Transverse colon (tissue), 4 donors: ENCODE measurements at regions not wholly inside any gene's neighbourhood (a gene's known extent, or its start where the extent isn't known, plus 50 kb on each side); places are given as distances from the start of the nearest gene placed in this dataset.
"Not testable (repeated sequence)": the region's sequence is repeated elsewhere in the genome, so short reads cannot be mapped to it uniquely, and the experiment has no call there.

Experiments used
- DNase-seq: peaks from one replicate; pipeline ENCODE4 v3.0.0-alpha.2; 2019
- H3K27ac ChIP-seq, 4 donors: fragments of 200-600 bp; sonication (generic); 2 replicates each; pipeline ENCODE4 v1.5.1; 2016 to 2018; ENCODE audit warnings: inconsistent platforms in 4 of 4
- H3K27me3 ChIP-seq: fragments of 200-600 bp; sonication (generic); 2 replicates; pipeline ENCODE4 v1.5.1; 2017; ENCODE audit warnings: inconsistent platforms
- H3K36me3 ChIP-seq, 4 donors: fragments of 200-600 bp; sonication (generic); 2 replicates each; pipeline ENCODE4 v1.5.1; 2017 to 2019; ENCODE audit warnings: inconsistent platforms in 4 of 4
- H3K4me1 ChIP-seq, 4 donors: fragments of 200-600 bp; sonication (generic); 2 replicates each; pipeline ENCODE4 v1.5.1; 2017 to 2020; ENCODE audit warnings: inconsistent platforms in 4 of 4
- H3K4me3 ChIP-seq, 4 donors: fragments of 200-600 bp; sonication (generic); 1 replicate in 1 of 4; 2 replicates in 3 of 4; pipeline versions ENCODE4 v1.5.1 to v1.6.1; 2017 to 2019; ENCODE audit warnings: inconsistent platforms in 4 of 4
- H3K9me3 ChIP-seq, 2 donors: fragments of 200-600 bp; sonication (generic); 2 replicates each; pipeline ENCODE4 v1.5.1; 2017 to 2019; ENCODE audit warnings: inconsistent platforms in 2 of 2
- CTCF ChIP-seq, 5 experiments: fragments of 200-600 bp in 3 of 5; fragments of 450-650 bp in 2 of 5; sonication (generic) in 3 of 5; IDR thresholded peaks; 1 replicate in 2 of 5; 2 replicates in 3 of 5; pipeline ENCODE4 v1.5.1; 2016 to 2017; ENCODE audit warnings: antibody characterized with exemption in 5 of 5, inconsistent platforms in 3 of 5, mild to moderate bottlenecking in 2 of 5, moderate library complexity in 1 of 5
- EP300 ChIP-seq: sonication (generic); formaldehyde crosslinking; IDR thresholded peaks from one replicate; pipeline ENCODE4 v1.6.1; 2017; ENCODE audit warnings: antibody characterized with exemption, low read depth
- POLR2A ChIP-seq: fragments of 450-650 bp; IDR thresholded peaks from one replicate; pipeline ENCODE4 v1.6.1; 2016; ENCODE audit warnings: antibody characterized with exemption, mild to moderate bottlenecking, moderate library complexity
- POLR2AphosphoS5 ChIP-seq, 3 donors: sonication (generic); formaldehyde crosslinking; IDR thresholded peaks; one replicate each; pipeline ENCODE4 v1.6.1; 2016; ENCODE audit warnings: antibody characterized with exemption in 3 of 3
- WGBS, 2 donors: methylation state at CpG; one replicate each; pipeline ENCODE4 v1.1.5; 2018; ENCODE audit warnings: low coverage in 1 of 2; 5-methylcytosine and 5-hydroxymethylcytosine counted together
- in situ Hi-C, 4 donors: fragments of 200-750 bp; cut with MboI; loops; one replicate each; pipeline versions ENCODE4 v1.15.0 to v1.15.1; 2017; ENCODE audit warnings: low sequenced_read_pairs in 3 of 4, low pct_ligation_motif_present in 1 of 4, low pct_unique_long_range_greater_than_20kb in 1 of 4
- intact Hi-C: fragments of 100-400 bp; cut with DNase I; formaldehyde crosslinking; loops from one replicate; pipeline ENCODE4 v1.15.1; 2023; ENCODE audit warnings: low total_unique reads

GRCh38 chr1:190832511-190832910 lies 354.8 kb upstream of the BRINP3 start:
- no peaks in the 10 kb centered on the region for H3K27me3 ChIP-seq
- H3K36me3 ChIP-seq: no peaks in the 10 kb centered on the region
- intact Hi-C loops (no loop called here), in situ Hi-C loops (no loop called here)
- H3K4me3 ChIP-seq: no peak overlapping the region
- TF ChIP-seq POLR2A: no peak
- TF ChIP-seq EP300: no peak
- TF ChIP-seq POLR2AphosphoS5 (IDR thresholded peaks at IDR 0.05): no peak
- TF ChIP-seq CTCF (IDR thresholded peaks at IDR 0.05): no peak
- no peaks in the 10 kb centered on the region for H3K9me3 ChIP-seq
- H3K27ac ChIP-seq: no peak overlapping the region
- H3K4me1 ChIP-seq: no peaks in the 10 kb centered on the region
- no peak for DNase-seq

GRCh38 chr1:190835658-190836057 lies 358.0 kb upstream of the BRINP3 start:
- TF ChIP-seq POLR2A (no peak), CTCF (IDR thresholded peaks at IDR 0.05) (no peak), EP300 (no peak), POLR2AphosphoS5 (IDR thresholded peaks at IDR 0.05) (no peak)
- in situ Hi-C loops (no loop called here), intact Hi-C loops (no loop called here)
- H3K27me3 ChIP-seq: no peaks in the 10 kb centered on the region
- H3K9me3 ChIP-seq: no peaks in the 10 kb centered on the region
- 80 to 100% methylated on average over 1 to 4 of the region's 4 CpGs for WGBS, 2 donors
- no peaks in the 10 kb centered on the region for H3K4me1 ChIP-seq
- H3K36me3 ChIP-seq: no peaks in the 10 kb centered on the region
- no peak overlapping the region for H3K4me3 ChIP-seq
- no peak for DNase-seq
- no peak overlapping the region for H3K27ac ChIP-seq

GRCh38 chr1:190837200-190837599 lies 359.5 kb upstream of the BRINP3 start:
- in situ Hi-C loops, intact Hi-C loops, H3K27ac ChIP-seq, H3K27me3 ChIP-seq, DNase-seq, H3K4me1 ChIP-seq, H3K4me3 ChIP-seq, H3K9me3 ChIP-seq, H3K36me3 ChIP-seq: not testable (repeated sequence)
- WGBS, 2 donors: 91 to 96% methylated on average over 13 to 21 of the region's 21 CpGs

GRCh38 chr1:190837888-190838287 lies 360.2 kb upstream of the BRINP3 start:
- no peak overlapping the region for H3K4me3 ChIP-seq
- no peaks in the 10 kb centered on the region for H3K27me3 ChIP-seq
- intact Hi-C loops (no loop called here), in situ Hi-C loops (no loop called here)
- H3K4me1 ChIP-seq: no peaks in the 10 kb centered on the region
- no peaks in the 10 kb centered on the region for H3K36me3 ChIP-seq
- H3K9me3 ChIP-seq: no peaks in the 10 kb centered on the region
- TF ChIP-seq EP300: no peak
- no peak for TF ChIP-seq POLR2AphosphoS5 (IDR thresholded peaks at IDR 0.05)
- no peak for TF ChIP-seq CTCF (IDR thresholded peaks at IDR 0.05)
- TF ChIP-seq POLR2A: no peak
- DNase-seq: no peak
- H3K27ac ChIP-seq: no peak overlapping the region
- 68 to 69% methylated on average over 3 of the region's 3 CpGs for WGBS, 2 donors

DNA sequence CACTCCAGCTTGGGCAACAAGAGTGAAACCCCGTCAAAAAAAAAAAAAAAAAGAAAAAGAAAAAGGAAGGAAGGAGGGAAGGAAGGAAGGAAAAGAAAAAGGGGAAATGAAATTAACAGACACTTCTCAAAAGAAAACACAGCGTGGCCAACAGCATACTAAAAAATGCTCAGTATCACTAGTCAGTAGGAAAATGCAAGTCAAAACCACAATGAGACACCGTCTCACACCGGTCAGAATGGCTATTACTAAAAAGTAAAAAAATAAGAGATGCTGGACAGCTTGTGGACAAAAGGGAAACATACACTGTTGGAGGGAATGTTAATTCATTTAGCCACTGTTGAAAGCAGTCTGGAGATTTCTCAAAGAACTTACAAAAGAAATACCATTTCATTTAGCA lies 369.5 kb upstream of the BRINP3 start:
- no peak overlapping the region for H3K27ac ChIP-seq
- no peak for DNase-seq
- in situ Hi-C loops: no loop called here
- H3K4me1 ChIP-seq: no peaks in the 10 kb centered on the region
- H3K36me3 ChIP-seq: no peaks in the 10 kb centered on the region
- TF ChIP-seq POLR2A (no peak), CTCF (IDR thresholded peaks at IDR 0.05) (no peak), POLR2AphosphoS5 (IDR thresholded peaks at IDR 0.05) (no peak), EP300 (no peak)
- H3K27me3 ChIP-seq: no peaks in the 10 kb centered on the region
- no peaks in the 10 kb centered on the region for H3K9me3 ChIP-seq
- no peak overlapping the region for H3K4me3 ChIP-seq
- 69 to 94% methylated on average over 3 to 4 of the region's 4 CpGs for WGBS, 2 donors
- intact Hi-C loops: no loop called here
